GM15510 (cell line): ENCODE measurements at regions not wholly inside any gene's neighbourhood (a gene's known extent, or its start where the extent isn't known, plus 50 kb on each side); places are given as distances from the start of the nearest gene placed in this dataset.

Experiments
- POLR2A ChIP-seq: IDR thresholded peaks from 3 replicates; pipeline ENCODE4 v1.6.1; 2011; ENCODE audit warnings: borderline replicate concordance; ENCODE audit not compliant: insufficient read length; ENCODE audit errors: extremely low read depth

- TF ChIP-seq POLR2A: no peak
Observed at GRCh38 chr2:234146087-234146826, 95.8 kb downstream of the SPP2 start.

GRCh38 chr2:234145511-234145910 lies 95.0 kb downstream of the SPP2 start:
- TF ChIP-seq POLR2A: no peak

- no peak for TF ChIP-seq POLR2A
Observed at GRCh38 chr2:234145057-234145456, 94.6 kb downstream of the SPP2 start.

GRCh38 chr2:234143896-234144295 lies 93.4 kb downstream of the SPP2 start:
- no peak for TF ChIP-seq POLR2A

- no peak for TF ChIP-seq POLR2A
Observed at GRCh38 chr2:234142530-234142929, 92.0 kb downstream of the SPP2 start.

GRCh38 chr2:234139755-234140154 lies 89.3 kb downstream of the SPP2 start:
- TF ChIP-seq POLR2A: no peak

GRCh38 chr2:234138836-234139235 lies 88.3 kb downstream of the SPP2 start:
- TF ChIP-seq POLR2A: no peak

GRCh38 chr2:234137400-234138014 lies 87.0 kb downstream of the SPP2 start:
- no peak for TF ChIP-seq POLR2A

- TF ChIP-seq POLR2A: no peak
Observed at GRCh38 chr2:234136461-234136860, 86.0 kb downstream of the SPP2 start.

- TF ChIP-seq POLR2A: no peak
Observed at GRCh38 chr2:234135750-234136221, 85.3 kb downstream of the SPP2 start.

- TF ChIP-seq POLR2A: no peak
Observed at GRCh38 chr2:234134496-234134895, 84.0 kb downstream of the SPP2 start.

GRCh38 chr2:234133004-234133403 lies 82.5 kb downstream of the SPP2 start:
- TF ChIP-seq POLR2A: no peak

GRCh38 chr2:234130777-234131181 lies 80.3 kb downstream of the SPP2 start:
- TF ChIP-seq POLR2A: no peak

GRCh38 chr2:234128606-234129005 lies 78.1 kb downstream of the SPP2 start:
- no peak for TF ChIP-seq POLR2A
